ENCODE measurements at regions not wholly inside any gene's neighbourhood (a gene's known extent, or its start where the extent isn't known, plus 50 kb on each side); places are given as distances from the start of the nearest gene placed in this dataset.

- TF ChIP-seq CTCF (IDR thresholded peaks at IDR 0.05) (no peak), POLR2A (IDR thresholded peaks at IDR 0.05) (no peak)
These were observed 122.4 kb upstream of the FGF10 start for GRCh38 chr5:44511596-44511995.

All from right lobe of liver (tissue), 4 donors.